ENCODE measurements at regions not wholly inside any gene's neighbourhood (a gene's known extent, or its start where the extent isn't known, plus 50 kb on each side); places are given as distances from the start of the nearest gene placed in this dataset.

- DNase-seq: no peak
Measured at GRCh38 chr4:38205261-38205660, 245.1 kb downstream of the PTTG2 start.

DNA sequence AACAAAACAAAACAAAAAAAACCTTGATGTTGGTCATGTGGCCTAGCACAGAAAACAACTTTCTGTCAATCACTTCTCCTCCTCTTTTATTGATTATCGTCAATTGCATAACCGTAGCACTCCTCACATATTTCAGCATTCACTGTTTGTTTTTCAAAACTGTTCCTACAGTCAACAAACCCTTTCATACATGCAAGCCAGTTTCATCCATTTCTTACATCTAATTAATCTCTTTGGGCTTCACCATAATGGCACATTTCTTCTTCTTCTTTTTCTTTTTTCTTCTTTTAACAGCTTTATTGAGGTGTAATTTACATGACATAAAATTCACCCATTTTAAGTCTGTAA lies 246.9 kb downstream of the PTTG2 start:
- CTCF ChIA-PET: no interaction called here
- Mint-ChIP-seq H3K9me3 (no peaks in the 10 kb centered on the region), H3K4me3 (no peak overlapping the region), H3K27me3 (peaks cover 2% of the 10 kb centered on the region), H3K4me1 (no peaks in the 10 kb centered on the region), H3K27ac (no peak overlapping the region), H3K36me3 (ENCODE audit: low read depth) (no peaks in the 10 kb centered on the region)
- TF ChIP-seq, protein P1, sequence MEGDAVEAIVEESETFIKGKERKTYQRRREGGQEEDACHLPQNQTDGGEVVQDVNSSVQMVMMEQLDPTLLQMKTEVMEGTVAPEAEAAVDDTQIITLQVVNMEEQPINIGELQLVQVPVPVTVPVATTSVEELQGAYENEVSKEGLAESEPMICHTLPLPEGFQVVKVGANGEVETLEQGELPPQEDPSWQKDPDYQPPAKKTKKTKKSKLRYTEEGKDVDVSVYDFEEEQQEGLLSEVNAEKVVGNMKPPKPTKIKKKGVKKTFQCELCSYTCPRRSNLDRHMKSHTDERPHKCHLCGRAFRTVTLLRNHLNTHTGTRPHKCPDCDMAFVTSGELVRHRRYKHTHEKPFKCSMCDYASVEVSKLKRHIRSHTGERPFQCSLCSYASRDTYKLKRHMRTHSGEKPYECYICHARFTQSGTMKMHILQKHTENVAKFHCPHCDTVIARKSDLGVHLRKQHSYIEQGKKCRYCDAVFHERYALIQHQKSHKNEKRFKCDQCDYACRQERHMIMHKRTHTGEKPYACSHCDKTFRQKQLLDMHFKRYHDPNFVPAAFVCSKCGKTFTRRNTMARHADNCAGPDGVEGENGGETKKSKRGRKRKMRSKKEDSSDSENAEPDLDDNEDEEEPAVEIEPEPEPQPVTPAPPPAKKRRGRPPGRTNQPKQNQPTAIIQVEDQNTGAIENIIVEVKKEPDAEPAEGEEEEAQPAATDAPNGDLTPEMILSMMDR (IDR thresholded peaks at IDR 0.05): no peak
- intact Hi-C loops (cut with micrococcal nuclease): no loop called here
- POLR2A ChIA-PET: no interaction called here
- ATAC-seq (ENCODE audit: low read depth) (no peak), DNase-seq (no peak)

More at GRCh38 chr4:38205261-38205660, 245.1 kb downstream of the PTTG2 start:
- ChIA-PET POLR2A (no interaction called here), CTCF (no interaction called here)
- Mint-ChIP-seq H3K4me3 (no peak overlapping the region), H3K27me3 (peaks cover 2% of the 10 kb centered on the region), H3K36me3 (ENCODE audit: low read depth) (no peaks in the 10 kb centered on the region), H3K4me1 (no peaks in the 10 kb centered on the region), H3K9me3 (no peaks in the 10 kb centered on the region), H3K27ac (no peak overlapping the region)
- ATAC-seq (ENCODE audit: low read depth): no peak
- TF ChIP-seq, protein P1 (IDR thresholded peaks at IDR 0.05): no peak
- intact Hi-C loops (cut with micrococcal nuclease): no loop called here

- Mint-ChIP-seq H3K27me3 (no peaks in the 10 kb centered on the region), H3K4me1 (no peaks in the 10 kb centered on the region), H3K27ac (no peak overlapping the region), H3K36me3 (ENCODE audit: low read depth) (no peaks in the 10 kb centered on the region), H3K9me3 (no peaks in the 10 kb centered on the region), H3K4me3 (no peak overlapping the region)
- ChIA-PET POLR2A (no interaction called here), CTCF (no interaction called here)
- DNase-seq (no peak), ATAC-seq (ENCODE audit: low read depth) (no peak)
- intact Hi-C loops (cut with micrococcal nuclease): no loop called here
- TF ChIP-seq, protein P1 (IDR thresholded peaks at IDR 0.05): no peak
Measured at GRCh38 chr4:38209654-38210053, 249.5 kb downstream of the PTTG2 start.

- DNase-seq: no peak
- CTCF ChIA-PET: no interaction called here
- Mint-ChIP-seq H3K4me3 (no peak overlapping the region), H3K9me3 (no peaks in the 10 kb centered on the region), H3K4me1 (no peaks in the 10 kb centered on the region), H3K36me3 (ENCODE audit: low read depth) (no peaks in the 10 kb centered on the region), H3K27me3 (no peaks in the 10 kb centered on the region), H3K27ac (no peak overlapping the region)
- TF ChIP-seq, protein P1 (IDR thresholded peaks at IDR 0.05): no peak
- no peak for ATAC-seq (ENCODE audit: low read depth)
- POLR2A ChIA-PET: no interaction called here
- intact Hi-C loops (cut with micrococcal nuclease): no loop called here
Measured at GRCh38 chr4:38210396-38211114, 250.4 kb downstream of the PTTG2 start.

- intact Hi-C loops (cut with micrococcal nuclease): no loop called here
- Mint-ChIP-seq H3K4me1 (no peaks in the 10 kb centered on the region), H3K27ac (no peak overlapping the region), H3K36me3 (ENCODE audit: low read depth) (no peaks in the 10 kb centered on the region), H3K9me3 (no peaks in the 10 kb centered on the region), H3K27me3 (no peaks in the 10 kb centered on the region), H3K4me3 (no peak overlapping the region)
- ATAC-seq (ENCODE audit: low read depth): no peak
- TF ChIP-seq, protein P1 (IDR thresholded peaks at IDR 0.05): no peak
- CTCF ChIA-PET: interaction anchor here (1.3 kb wide), 1 partner anchor 32 kb away, joined by 3 read pairs; no protein-coding TSS in a partner anchor
- DNase-seq: no peak
- POLR2A ChIA-PET: no interaction called here
Measured at GRCh38 chr4:38211885-38212284, 251.7 kb downstream of the PTTG2 start.
